ENCODE measurements at regions not wholly inside any gene's neighbourhood (a gene's known extent, or its start where the extent isn't known, plus 50 kb on each side); places are given as distances from the start of the nearest gene placed in this dataset.

GRCh38 chr4:129282293-129282692 is 186.3 kb downstream of the C4orf33 start:
- TF ChIP-seq CTCF (IDR thresholded peaks at IDR 0.05), result no peak
- TF ChIP-seq POLR2A (IDR thresholded peaks at IDR 0.05), result no peak
